Neural crest cell (in vitro differentiated cells): ENCODE measurements at regions not wholly inside any gene's neighbourhood (a gene's known extent, or its start where the extent isn't known, plus 50 kb on each side); places are given as distances from the start of the nearest gene placed in this dataset.
A peak's percentile ranks its signal among the peaks of the same experiment; 100 is the strongest.

Experiments
- DNase-seq: peaks from one replicate; pipeline ENCODE4 v3.0.0; 2021; ENCODE audit warnings: low read depth, mixed read lengths, low spot score
- H3K27ac Mint-ChIP-seq: one replicate; pipeline ENCODE4 v1.8.0; 2021; ENCODE audit warnings: mild to moderate bottlenecking, mixed read lengths; ENCODE audit not compliant: unreplicated experiment
- H3K27me3 Mint-ChIP-seq: 2 replicates; pipeline ENCODE4 v1.8.0; 2021; ENCODE audit warnings: low read depth, mild to moderate bottlenecking, mixed read lengths
- H3K36me3 Mint-ChIP-seq: 2 replicates; pipeline ENCODE4 v1.8.0; 2021; ENCODE audit warnings: low read depth, mild to moderate bottlenecking, mixed read lengths
- H3K4me1 Mint-ChIP-seq: 2 replicates; pipeline ENCODE4 v1.8.0; 2021; ENCODE audit warnings: mixed read lengths
- H3K4me3 Mint-ChIP-seq: one replicate; pipeline ENCODE4 v1.8.0; 2021; ENCODE audit warnings: mild to moderate bottlenecking, mixed read lengths
- H3K9me3 Mint-ChIP-seq: 2 replicates; pipeline ENCODE4 v1.8.0; 2021; ENCODE audit warnings: mixed read lengths
- CTCF ChIP-seq: fragments of 200-600 bp; sonication (generic); conservative IDR thresholded peaks from 2 replicates; pipeline ENCODE4 v1.5.0; 2021; ENCODE audit warnings: antibody characterized with exemption, mild to moderate bottlenecking

DNA sequence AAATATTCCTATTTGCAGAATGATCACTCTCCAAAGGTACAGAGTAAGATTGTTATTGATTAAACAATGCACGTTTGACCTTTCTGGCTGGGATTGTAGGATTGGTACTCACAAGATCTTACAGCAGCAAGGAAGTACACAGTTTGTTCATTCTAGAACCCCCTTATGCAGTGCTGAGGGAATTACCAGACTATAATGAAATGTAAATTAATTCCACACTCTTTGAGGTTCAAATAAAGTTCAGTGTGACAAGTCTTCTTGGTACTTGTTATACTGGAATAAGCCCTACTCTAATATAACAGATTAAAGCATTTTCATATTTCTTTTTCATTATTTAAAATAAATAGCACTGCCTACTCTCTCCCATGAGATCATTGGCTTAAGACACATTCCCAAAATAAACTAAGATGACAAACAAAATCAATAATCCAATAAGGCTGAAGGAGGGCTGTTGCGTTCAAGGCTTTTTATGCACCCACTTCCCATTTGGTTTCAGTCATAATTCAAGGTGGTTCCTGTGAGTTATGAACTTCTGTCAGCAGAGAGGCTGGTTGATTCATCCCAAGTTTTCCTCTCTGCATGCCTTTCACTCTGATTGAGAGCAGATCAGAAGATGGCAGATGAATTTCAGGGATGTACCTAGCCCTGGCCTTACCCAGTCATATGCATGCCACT is 881.5 kb downstream of the C6orf118 start:
- Mint-ChIP-seq H3K36me3 (peaks cover 21% of the 10 kb centered on the region), H3K9me3 (peaks cover 15% of the 10 kb centered on the region), H3K27me3 (no peaks in the 10 kb centered on the region), H3K27ac (no peak overlapping the region), H3K4me3 (no peak overlapping the region), H3K4me1 (peaks cover 11% of the 10 kb centered on the region)
- no peak for DNase-seq
- no peak for TF ChIP-seq CTCF

DNA sequence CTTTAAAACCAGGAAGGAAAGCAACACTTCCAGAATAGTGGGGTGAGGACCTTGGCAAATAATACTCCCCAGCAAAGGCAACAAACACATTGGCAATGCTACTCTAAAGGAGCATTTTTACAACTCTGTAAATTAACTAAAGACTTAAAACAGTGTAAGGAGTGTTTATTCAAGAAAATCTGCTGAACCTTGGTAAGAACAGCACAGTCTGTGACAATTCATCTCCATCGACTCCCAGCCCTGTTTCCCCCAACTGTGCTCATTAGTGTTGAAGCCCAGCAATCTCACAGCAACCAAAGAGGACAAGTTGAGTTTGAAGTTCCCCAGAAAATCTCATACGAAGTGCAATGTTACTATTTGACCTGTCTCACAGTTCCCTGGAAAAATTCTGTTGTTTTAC is 884.9 kb downstream of the C6orf118 start:
- Mint-ChIP-seq H3K36me3 (peaks cover 27% of the 10 kb centered on the region), H3K4me3 (no peak overlapping the region), H3K27ac (no peak overlapping the region), H3K27me3 (no peaks in the 10 kb centered on the region), H3K4me1 (peaks cover 15% of the 10 kb centered on the region), H3K9me3 (peaks cover 19% of the 10 kb centered on the region)
- no peak for DNase-seq
- no peak for TF ChIP-seq CTCF

- H3K4me1 Mint-ChIP-seq = peaks cover 39% of the 10 kb centered on the region
- no peaks in the 10 kb centered on the region for H3K27me3 Mint-ChIP-seq
- peaks cover 21% of the 10 kb centered on the region for H3K36me3 Mint-ChIP-seq
- H3K4me3 Mint-ChIP-seq = no peak overlapping the region
- H3K9me3 Mint-ChIP-seq = peaks cover 19% of the 10 kb centered on the region
- no peak for DNase-seq
- peak overlapping the region; percentile 59 for H3K27ac Mint-ChIP-seq
- TF ChIP-seq CTCF = no peak
Measured at GRCh38 chr6:164419099-164419498, 890.3 kb downstream of the C6orf118 start.

DNA sequence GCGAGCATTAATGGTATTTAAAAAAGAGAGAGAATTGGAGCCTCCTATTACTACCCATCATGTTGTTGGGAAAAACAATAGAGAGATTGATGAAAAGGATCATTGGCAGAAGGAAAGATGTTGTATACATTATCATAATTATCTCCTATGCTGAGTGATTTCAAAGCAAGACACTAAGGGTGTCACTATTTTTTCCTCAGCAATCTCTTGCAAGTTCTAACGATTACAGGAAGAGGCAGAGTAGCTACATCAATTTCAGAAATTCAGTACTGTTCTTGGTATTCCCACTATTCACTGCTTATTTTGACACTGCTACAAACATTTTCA is 891.2 kb downstream of the C6orf118 start:
- Mint-ChIP-seq H3K9me3 (peaks cover 18% of the 10 kb centered on the region), H3K27ac (no peak overlapping the region), H3K27me3 (no peaks in the 10 kb centered on the region), H3K36me3 (peaks cover 17% of the 10 kb centered on the region), H3K4me3 (no peak overlapping the region), H3K4me1 (peaks cover 48% of the 10 kb centered on the region)
- no peak for TF ChIP-seq CTCF
- DNase-seq = no peak

GRCh38 chr6:164417537-164418261 is 891.7 kb downstream of the C6orf118 start:
- Mint-ChIP-seq H3K27me3 (no peaks in the 10 kb centered on the region), H3K4me3 (no peak overlapping the region), H3K4me1 (peaks cover 49% of the 10 kb centered on the region), H3K36me3 (peaks cover 16% of the 10 kb centered on the region), H3K9me3 (peaks cover 18% of the 10 kb centered on the region), H3K27ac (no peak overlapping the region)
- TF ChIP-seq CTCF = no peak
- no peak for DNase-seq
